Spleen (tissue), 11 donors: ENCODE measurements at regions not wholly inside any gene's neighbourhood (a gene's known extent, or its start where the extent isn't known, plus 50 kb on each side); places are given as distances from the start of the nearest gene placed in this dataset.

Experiments used
- DNase-seq: peaks from one replicate; pipeline ENCODE4 v3.0.0-alpha.2; 2020
- H3K27ac ChIP-seq, 8 donors: fragments of 200-600 bp; sonication (generic) in 7 of 8; 1 replicate in 4 of 8; 2 replicates in 4 of 8; pipeline versions ENCODE4 v1.5.0 to v1.8.0; 2016 to 2021; ENCODE audit warnings: inconsistent platforms in 4 of 8, mild to moderate bottlenecking in 4 of 8, moderate library complexity in 1 of 8
- H3K27me3 ChIP-seq, 7 donors: fragments of 200-600 bp; sonication (generic) in 6 of 7; replicated peaks in 1 of 7; 1 replicate in 4 of 7; 2 replicates in 3 of 7; pipeline versions ENCODE4 v1.5.0 to v1.8.0; 2016 to 2021; ENCODE audit warnings: inconsistent platforms in 3 of 7, mild to moderate bottlenecking in 1 of 7
- H3K36me3 ChIP-seq, 6 donors: fragments of 200-600 bp; sonication (generic) in 5 of 6; 1 replicate in 4 of 6; 2 replicates in 2 of 6; pipeline versions ENCODE4 v1.5.0 to v1.8.0; 2016 to 2021; ENCODE audit warnings: inconsistent platforms in 2 of 6
- H3K4me1 ChIP-seq, 6 donors: fragments of 200-600 bp; sonication (generic) in 5 of 6; 1 replicate in 3 of 6; 2 replicates in 3 of 6; pipeline versions ENCODE4 v1.5.0 to v1.8.0; 2016 to 2021; ENCODE audit warnings: inconsistent platforms in 3 of 6
- H3K4me3 ChIP-seq, 8 donors: fragments of 200-600 bp; sonication (generic) in 7 of 8; 1 replicate in 4 of 8; 2 replicates in 4 of 8; pipeline versions ENCODE4 v1.5.0 to v1.8.0; 2016 to 2021; ENCODE audit warnings: inconsistent platforms in 4 of 8, mild to moderate bottlenecking in 4 of 8, moderate library complexity in 2 of 8
- H3K9me3 ChIP-seq, 8 donors: fragments of 200-600 bp; sonication (generic) in 7 of 8; 1 replicate in 4 of 8; 2 replicates in 4 of 8; pipeline versions ENCODE4 v1.5.0 to v1.8.0; 2016 to 2021; ENCODE audit warnings: inconsistent platforms in 4 of 8
- POLR2A ChIP-seq, 3 donors: fragments of 450-650 bp; IDR thresholded peaks; one replicate each; pipeline ENCODE4 v1.5.1; 2017; ENCODE audit warnings: antibody characterized with exemption in 3 of 3, mild to moderate bottlenecking in 1 of 3
- POLR2AphosphoS5 ChIP-seq, 3 donors: sonication (generic); formaldehyde crosslinking; IDR thresholded peaks; one replicate each; pipeline ENCODE4 v1.5.1; 2017; ENCODE audit warnings: antibody characterized with exemption in 3 of 3
- WGBS, 5 donors: extraction: QIAGEN DNeasy Blood & Tissue Kit in 3 of 5; methylation state at CpG; one replicate each; pipeline versions ENCODE4 v1.1.5 to v1.1.7; 2013 to 2018; 5-methylcytosine and 5-hydroxymethylcytosine counted together
- intact Hi-C: fragments of 100-400 bp; cut with DNase I; formaldehyde crosslinking; loops from one replicate; pipeline ENCODE4 v1.15.0; 2023; ENCODE audit warnings: low total_unique reads
- TF ChIP-seq, protein P1 (sequence below), 11 experiments: fragments of 200-600 bp in 7 of 11; fragments of 450-650 bp in 4 of 11; sonication (generic) in 4 of 11; IDR thresholded peaks in 8 of 11; conservative IDR thresholded peaks in 3 of 11; 1 replicate in 7 of 11; 2 replicates in 4 of 11; pipeline versions ENCODE4 v1.4.0 to v1.8.0; 2016 to 2021; ENCODE audit warnings: antibody characterized with exemption in 11 of 11, inconsistent platforms in 4 of 11, mild to moderate bottlenecking in 1 of 11
- donor health status: healthy with polysubstance abuse.
- donor health status: DM: no; HTN: no; CAD: no; lungs with moderate emphysema.
- donor health status: DM: no; HTN: no; CAD: no.
- donor health status: Bipolar disorder and iron deficiency.
- donor health status: healthy.
- donor health status: DM: no; HTN: no; CAD: no.
- donor health status: DM: yes; HTN: yes; CAD: no.

- intact Hi-C loops = no loop called here
- H3K36me3 ChIP-seq = no peaks in the 10 kb centered on the region
- 54 to 71% (median 64%) methylated on average over 2 of the region's 2 CpGs for WGBS, 5 donors
Measured at GRCh38 chr3:130841357-130841756, 52.5 kb upstream of the ATP2C1 start.

GRCh38 chr3:130843441-130843840, 50.4 kb upstream of the ATP2C1 start:
- TF ChIP-seq POLR2AphosphoS5 (IDR thresholded peaks at IDR 0.05) (no peak), POLR2A (IDR thresholded peaks at IDR 0.05) (no peak)
- TF ChIP-seq, protein P1, sequence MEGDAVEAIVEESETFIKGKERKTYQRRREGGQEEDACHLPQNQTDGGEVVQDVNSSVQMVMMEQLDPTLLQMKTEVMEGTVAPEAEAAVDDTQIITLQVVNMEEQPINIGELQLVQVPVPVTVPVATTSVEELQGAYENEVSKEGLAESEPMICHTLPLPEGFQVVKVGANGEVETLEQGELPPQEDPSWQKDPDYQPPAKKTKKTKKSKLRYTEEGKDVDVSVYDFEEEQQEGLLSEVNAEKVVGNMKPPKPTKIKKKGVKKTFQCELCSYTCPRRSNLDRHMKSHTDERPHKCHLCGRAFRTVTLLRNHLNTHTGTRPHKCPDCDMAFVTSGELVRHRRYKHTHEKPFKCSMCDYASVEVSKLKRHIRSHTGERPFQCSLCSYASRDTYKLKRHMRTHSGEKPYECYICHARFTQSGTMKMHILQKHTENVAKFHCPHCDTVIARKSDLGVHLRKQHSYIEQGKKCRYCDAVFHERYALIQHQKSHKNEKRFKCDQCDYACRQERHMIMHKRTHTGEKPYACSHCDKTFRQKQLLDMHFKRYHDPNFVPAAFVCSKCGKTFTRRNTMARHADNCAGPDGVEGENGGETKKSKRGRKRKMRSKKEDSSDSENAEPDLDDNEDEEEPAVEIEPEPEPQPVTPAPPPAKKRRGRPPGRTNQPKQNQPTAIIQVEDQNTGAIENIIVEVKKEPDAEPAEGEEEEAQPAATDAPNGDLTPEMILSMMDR (IDR thresholded peaks at IDR 0.05 in 8 of 11, conservative IDR thresholded peaks at IDR 0.05 in 3 of 11) = no peak
- no peak for DNase-seq
- intact Hi-C loops = no loop called here
- peaks cover 0 to 4% (median 0%) of the 10 kb centered on the region in 7 donors for H3K27me3 ChIP-seq
- no peak overlapping the region for H3K27ac ChIP-seq
- no peaks in the 10 kb centered on the region for H3K36me3 ChIP-seq
- peaks cover 0 to 11% (median 2%) of the 10 kb centered on the region in 6 donors for H3K4me1 ChIP-seq
- 71 to 95% (median 83%) methylated on average over 1 of the region's 1 CpG for WGBS, 5 donors
- no peaks in the 10 kb centered on the region for H3K9me3 ChIP-seq
- H3K4me3 ChIP-seq = no peak overlapping the region

More at GRCh38 chr3:130841357-130841756, 52.5 kb upstream of the ATP2C1 start:
- H3K27me3 ChIP-seq = no peaks in the 10 kb centered on the region
- TF ChIP-seq POLR2AphosphoS5 (IDR thresholded peaks at IDR 0.05) = no peak
- DNase-seq = no peak
- no peak overlapping the region for H3K4me3 ChIP-seq
- H3K27ac ChIP-seq = no peak overlapping the region
- H3K9me3 ChIP-seq = no peaks in the 10 kb centered on the region
- peaks cover 0 to 11% (median 2%) of the 10 kb centered on the region in 6 donors for H3K4me1 ChIP-seq
